Mesenteric fat pad (tissue), 1 donor: ENCODE measurements at regions not wholly inside any gene's neighbourhood (a gene's known extent, or its start where the extent isn't known, plus 50 kb on each side); places are given as distances from the start of the nearest gene placed in this dataset.
"Not testable (repeated sequence)": the region's sequence is repeated elsewhere in the genome, so short reads cannot be mapped to it uniquely, and the experiment has no call there.

ENCODE experiments used
- DNase-seq: peaks from one replicate; pipeline ENCODE4 v3.0.0-alpha.2; 2020; ENCODE audit warnings: low spot score
- donor health status: DM: yes; HTN: yes; CAD: no.

- DNase-seq = no peak
Observed at GRCh38 chr20:53872561-53873229, 197.7 kb downstream of the BCAS1 start.

- no peak for DNase-seq
Observed at GRCh38 chr20:53872081-53872541, 198.3 kb downstream of the BCAS1 start.

- no peak for DNase-seq
Observed at GRCh38 chr20:53871541-53871940, 198.9 kb downstream of the BCAS1 start.

GRCh38 chr20:53870426-53871315 is 199.7 kb downstream of the BCAS1 start:
- no peak for DNase-seq

- DNase-seq = no peak
Observed at GRCh38 chr20:53869466-53870258, 200.7 kb downstream of the BCAS1 start.

GRCh38 chr20:53867741-53868351 is 202.5 kb downstream of the BCAS1 start:
- DNase-seq = no peak

GRCh38 chr20:53866794-53867740 is 203.3 kb downstream of the BCAS1 start:
- no peak for DNase-seq

GRCh38 chr20:53865901-53866793 is 204.2 kb downstream of the BCAS1 start:
- no peak for DNase-seq

GRCh38 chr20:53864765-53865683 is 205.4 kb downstream of the BCAS1 start:
- DNase-seq = not testable (repeated sequence)

GRCh38 chr20:53863923-53864641 is 206.3 kb downstream of the BCAS1 start:
- not testable (repeated sequence) for DNase-seq

- not testable (repeated sequence) for DNase-seq
Observed at GRCh38 chr20:53863535-53863922, 206.9 kb downstream of the BCAS1 start.

GRCh38 chr20:53863039-53863438 is 207.4 kb downstream of the BCAS1 start:
- DNase-seq = not testable (repeated sequence)

- not testable (repeated sequence) for DNase-seq
Observed at GRCh38 chr20:53862490-53862889, 207.9 kb downstream of the BCAS1 start.

- not testable (repeated sequence) for DNase-seq
Observed at GRCh38 chr20:53862136-53862397, 208.3 kb downstream of the BCAS1 start.

- DNase-seq = no peak
Observed at GRCh38 chr20:53859684-53860083, 210.7 kb downstream of the BCAS1 start.

- not testable (repeated sequence) for DNase-seq
Observed at GRCh38 chr20:53859009-53859408, 211.4 kb downstream of the BCAS1 start.

GRCh38 chr20:53858516-53858915 is 211.9 kb downstream of the BCAS1 start:
- DNase-seq = not testable (repeated sequence)
